GM10266 (cell line): ENCODE measurements at regions not wholly inside any gene's neighbourhood (a gene's known extent, or its start where the extent isn't known, plus 50 kb on each side); places are given as distances from the start of the nearest gene placed in this dataset.
"Not testable (repeated sequence)": the region's sequence is repeated elsewhere in the genome, so short reads cannot be mapped to it uniquely, and the experiment has no call there.

Source experiments
- DNase-seq: peaks from one replicate; pipeline ENCODE4 v3.0.0; 2012; ENCODE audit errors: extremely low spot score
- CTCF ChIP-seq: IDR thresholded peaks from 2 replicates; pipeline ENCODE4 v1.5.1; 2012; ENCODE audit warnings: mild to moderate bottlenecking, low read depth; ENCODE audit not compliant: control insufficient read depth, insufficient read depth; ENCODE audit errors: missing control alignments

- no peak for TF ChIP-seq CTCF
- DNase-seq: no peak
These were observed 666.7 kb downstream of the UTRN start for GRCh38 chr6:144951730-144952437.

- no peak for TF ChIP-seq CTCF
- DNase-seq: no peak
These were observed 667.5 kb downstream of the UTRN start for GRCh38 chr6:144952456-144953240.

- TF ChIP-seq CTCF: no peak
- no peak for DNase-seq
These were observed 668.6 kb downstream of the UTRN start for GRCh38 chr6:144953552-144954240.

GRCh38 chr6:144954241-144954556 lies 669.1 kb downstream of the UTRN start:
- no peak for TF ChIP-seq CTCF
- no peak for DNase-seq

- DNase-seq: no peak
- no peak for TF ChIP-seq CTCF
These were observed 670.3 kb downstream of the UTRN start for GRCh38 chr6:144955392-144955791.

GRCh38 chr6:144955859-144956258 lies 670.7 kb downstream of the UTRN start:
- TF ChIP-seq CTCF: no peak
- no peak for DNase-seq

GRCh38 chr6:144956697-144957096 lies 671.6 kb downstream of the UTRN start:
- not testable (repeated sequence) for DNase-seq
